Epithelial cell of prostate (primary cell): ENCODE measurements at regions not wholly inside any gene's neighbourhood (a gene's known extent, or its start where the extent isn't known, plus 50 kb on each side); places are given as distances from the start of the nearest gene placed in this dataset.
"Not testable (repeated sequence)": the region's sequence is repeated elsewhere in the genome, so short reads cannot be mapped to it uniquely, and the experiment has no call there.

ENCODE experiments used
- DNase-seq: peaks from one replicate; pipeline ENCODE4 v3.0.0-alpha.2; 2011; ENCODE audit warnings: low read depth, low spot score
- H3K27ac ChIP-seq: fragments of 450-650 bp; 2 replicates; pipeline ENCODE4 v1.5.1; 2017; ENCODE audit warnings: mild to moderate bottlenecking

DNA sequence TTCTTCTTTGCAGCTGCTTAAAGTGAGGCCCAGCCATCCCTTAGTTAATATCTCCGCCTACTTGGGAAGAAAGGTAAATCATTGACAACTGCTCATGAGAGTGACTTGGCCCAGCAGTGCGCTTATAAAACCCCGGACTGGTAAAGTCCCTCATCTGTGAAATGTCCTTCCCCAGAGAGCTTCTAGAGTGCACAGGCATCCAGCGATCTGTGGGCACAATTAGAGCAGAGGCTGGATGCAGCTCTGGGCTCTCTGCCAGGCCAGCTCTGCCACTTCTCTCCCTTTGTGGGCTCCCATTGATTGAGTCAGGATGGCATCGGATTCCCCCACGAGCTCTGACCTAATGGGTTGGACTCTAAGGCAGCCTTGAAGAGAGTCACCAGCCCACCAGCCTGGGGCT is 219.0 kb upstream of the LINGO1 start:
- no peak overlapping the region for H3K27ac ChIP-seq
- DNase-seq: no peak

- DNase-seq: no peak
- no peak overlapping the region for H3K27ac ChIP-seq
These were observed 218.4 kb upstream of the LINGO1 start for GRCh38 chr15:77851086-77851485.

GRCh38 chr15:77846986-77847385 is 214.3 kb upstream of the LINGO1 start:
- no peak overlapping the region for H3K27ac ChIP-seq
- DNase-seq: no peak

- no peak for DNase-seq
- H3K27ac ChIP-seq: no peak overlapping the region
These were observed 213.6 kb upstream of the LINGO1 start for GRCh38 chr15:77846360-77846759.

GRCh38 chr15:77844798-77845446 is 212.2 kb upstream of the LINGO1 start:
- no peak for DNase-seq
- H3K27ac ChIP-seq: no peak overlapping the region

DNA sequence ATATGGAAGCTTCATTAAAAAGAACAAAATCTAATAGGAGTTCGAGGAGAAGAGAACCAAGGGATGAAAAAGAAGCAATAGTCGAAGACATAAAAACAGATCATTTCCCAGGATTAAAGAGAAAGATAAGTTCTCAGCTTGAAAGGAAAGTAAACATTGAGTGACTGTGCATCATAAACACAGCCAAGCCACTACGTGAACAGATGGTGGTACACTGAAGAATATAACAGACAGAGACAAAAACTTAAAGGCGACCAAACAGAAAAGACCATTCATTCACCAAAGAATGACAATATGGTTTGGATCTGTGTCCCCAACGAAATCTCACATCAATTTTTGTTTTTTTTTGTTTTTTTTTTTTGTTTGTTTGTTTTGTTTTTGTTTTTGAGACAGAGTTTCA is 210.8 kb upstream of the LINGO1 start:
- DNase-seq: no peak
- no peak overlapping the region for H3K27ac ChIP-seq

DNA sequence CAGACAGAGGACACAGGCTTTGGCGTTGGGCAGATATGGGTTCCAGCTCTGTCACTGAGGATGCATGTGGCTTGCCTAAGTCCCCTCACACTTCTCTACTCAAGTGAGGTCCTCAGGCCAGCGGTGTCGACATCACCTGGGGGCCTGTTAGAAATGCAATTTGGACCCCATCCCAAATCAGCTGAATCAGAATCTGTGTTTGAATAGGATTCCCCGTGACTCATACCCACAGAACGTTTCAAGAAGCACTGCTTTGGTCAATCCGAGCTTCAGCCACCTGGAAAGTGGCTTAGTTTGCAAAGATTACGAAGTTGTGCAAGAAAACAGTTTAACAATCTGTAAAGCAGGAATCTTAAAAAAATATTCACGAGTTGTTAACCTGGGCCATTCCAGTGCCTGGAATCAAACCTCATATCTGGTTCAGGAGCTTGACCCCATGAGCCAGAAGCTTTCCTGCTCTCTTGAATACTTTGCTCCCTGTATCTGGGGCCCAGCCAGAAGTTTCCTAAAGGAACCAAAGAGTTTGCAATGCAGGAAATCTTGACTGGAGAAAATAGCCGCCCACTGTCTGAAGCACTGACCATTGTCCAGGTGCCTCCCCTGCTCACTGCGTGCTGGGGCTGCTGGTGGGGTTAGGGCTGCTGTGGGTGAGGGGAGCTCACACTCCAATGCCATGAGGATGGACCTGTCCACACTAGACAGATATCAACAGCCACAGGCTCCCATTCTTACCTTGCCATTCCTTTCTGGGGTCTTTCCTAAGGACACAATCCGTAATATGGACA is 208.5 kb upstream of the LINGO1 start:
- DNase-seq: peak; percentile 49
- H3K27ac ChIP-seq: no peak overlapping the region

DNA sequence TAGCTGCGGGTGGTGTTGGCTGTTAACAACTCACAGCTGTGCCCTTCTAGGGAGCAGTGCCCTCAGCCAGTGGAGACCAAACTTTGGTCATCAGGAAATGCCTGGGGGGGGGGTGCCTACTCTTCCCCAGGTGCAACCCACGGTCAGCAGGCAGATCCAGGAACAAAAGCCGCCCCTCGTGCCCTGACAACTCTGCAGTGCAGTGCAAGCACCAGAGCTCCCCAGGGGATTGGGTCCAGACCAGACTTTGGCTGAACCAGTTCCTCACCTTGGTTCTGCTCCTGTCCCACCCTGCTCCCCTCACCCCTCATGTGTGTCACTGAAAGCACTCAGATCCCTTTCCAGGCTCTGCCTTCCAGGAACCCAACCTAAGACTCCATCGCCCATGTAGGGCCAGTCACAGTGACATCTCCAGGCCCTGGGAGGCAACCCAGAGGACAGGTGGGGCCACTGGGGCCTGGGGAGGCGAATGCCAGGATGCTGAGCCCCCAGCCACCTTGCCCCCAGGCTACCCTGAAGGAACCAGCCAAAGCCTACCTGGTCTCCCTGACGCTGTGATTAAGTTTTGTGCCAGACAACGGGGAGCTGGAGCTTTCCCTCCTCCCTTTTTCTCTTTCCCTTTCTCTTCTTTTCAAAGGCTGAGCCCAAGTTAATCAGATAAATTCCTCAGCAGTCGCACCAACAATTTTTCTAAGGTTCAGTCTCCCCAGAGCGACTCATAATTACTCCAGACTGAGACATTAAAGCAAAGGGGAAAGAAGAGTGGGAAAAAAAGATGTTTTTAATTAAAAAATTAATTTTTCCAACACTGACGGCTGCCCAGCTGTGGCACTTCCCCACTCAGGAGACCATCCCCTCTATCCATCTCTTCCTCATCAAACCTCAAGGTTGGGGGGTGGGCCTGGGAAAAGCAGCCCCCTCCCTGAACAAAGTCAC is 207.5 kb upstream of the LINGO1 start:
- H3K27ac ChIP-seq: no peak overlapping the region
- no peak for DNase-seq

DNA sequence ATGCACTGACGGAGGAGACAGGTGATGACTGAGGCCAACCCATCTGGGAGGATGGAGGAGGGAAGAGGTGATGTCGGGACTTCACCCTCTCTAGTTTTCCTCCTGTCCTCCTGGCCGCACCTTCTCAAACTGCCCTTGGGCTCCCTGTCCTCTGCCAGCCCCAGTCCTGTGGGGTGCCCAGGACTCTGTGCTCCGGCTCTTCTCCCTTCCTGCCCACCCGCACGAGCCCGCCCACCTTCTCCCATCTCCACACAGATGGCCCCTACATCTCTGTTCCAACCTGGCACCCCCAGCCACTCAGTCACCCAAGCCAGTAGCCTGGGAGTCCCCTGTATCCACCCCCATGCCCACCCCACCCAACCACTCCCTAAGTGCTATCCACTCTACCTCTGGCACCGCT is 206.7 kb upstream of the LINGO1 start:
- no peak overlapping the region for H3K27ac ChIP-seq
- DNase-seq: no peak

DNA sequence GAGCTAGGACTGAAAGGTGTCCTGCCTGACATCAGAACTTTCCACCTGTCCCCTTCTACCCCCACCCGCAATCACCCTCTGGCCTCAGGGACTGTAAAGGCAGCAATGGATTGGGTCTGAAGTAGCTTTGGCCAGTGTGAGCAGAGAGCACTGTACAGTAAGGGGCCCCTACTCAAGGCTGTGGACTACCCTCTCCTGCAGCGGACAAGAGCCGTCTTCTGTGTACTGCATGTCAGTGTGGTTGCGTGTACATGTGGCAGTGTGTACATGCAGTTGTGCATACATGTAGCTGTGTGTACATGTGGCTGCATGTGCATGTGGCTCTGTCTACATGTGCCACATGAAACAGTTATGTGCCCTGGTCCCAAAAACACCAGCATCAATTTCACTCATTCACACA is 205.9 kb upstream of the LINGO1 start:
- no peak overlapping the region for H3K27ac ChIP-seq
- DNase-seq: no peak

- no peak for DNase-seq
- no peak overlapping the region for H3K27ac ChIP-seq
These were observed 205.3 kb upstream of the LINGO1 start for GRCh38 chr15:77838061-77838460.

DNA sequence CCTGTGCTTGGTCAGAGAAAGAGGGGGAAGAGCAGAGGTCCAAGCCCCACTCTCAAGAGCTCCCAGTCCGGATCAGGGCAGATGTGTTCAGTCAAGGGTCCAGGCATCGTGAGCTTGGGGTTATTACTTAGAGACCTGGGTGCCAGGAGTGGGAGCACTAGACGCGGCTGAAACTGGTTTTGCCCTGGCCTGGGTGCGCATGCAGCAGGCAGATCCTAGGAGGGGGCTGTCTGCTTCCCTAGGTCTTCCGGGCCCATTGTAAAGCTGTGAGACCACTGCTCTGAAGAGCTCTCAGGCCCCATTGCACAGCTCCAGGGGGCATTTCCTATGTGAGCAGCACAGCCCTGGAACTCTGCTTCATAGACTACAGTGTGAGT is 204.9 kb upstream of the LINGO1 start:
- DNase-seq: no peak

GRCh38 chr15:77836906-77837648 is 204.4 kb upstream of the LINGO1 start:
- H3K27ac ChIP-seq: no peak overlapping the region
- no peak for DNase-seq

More for the DNA sequence above, 204.9 kb upstream of the LINGO1 start:
- H3K27ac ChIP-seq: no peak overlapping the region

GRCh38 chr15:77836121-77836692 is 203.5 kb upstream of the LINGO1 start:
- no peak for DNase-seq
- no peak overlapping the region for H3K27ac ChIP-seq

- DNase-seq: no peak
- H3K27ac ChIP-seq: no peak overlapping the region
These were observed 201.7 kb upstream of the LINGO1 start for GRCh38 chr15:77834276-77834990.

DNA sequence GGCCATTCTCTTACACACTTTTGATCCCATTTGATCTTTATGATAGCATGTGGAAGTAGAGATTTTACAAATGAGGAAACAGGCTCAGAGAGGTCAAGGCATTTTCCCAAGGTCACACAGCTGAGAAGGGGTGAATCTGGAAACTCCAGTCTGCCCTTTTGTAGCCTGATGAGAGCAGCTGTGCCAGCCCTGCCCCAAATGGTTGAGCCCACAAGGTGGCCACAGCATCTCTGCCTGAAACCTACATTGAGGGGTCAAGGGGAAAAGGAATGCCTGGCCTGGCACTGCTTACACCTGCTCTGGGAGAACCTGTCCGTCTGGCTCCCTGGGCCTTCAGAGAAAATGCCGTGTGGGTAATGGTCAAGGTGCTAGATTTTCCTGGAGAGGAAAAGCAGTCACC is 200.2 kb upstream of the LINGO1 start:
- no peak overlapping the region for H3K27ac ChIP-seq
- DNase-seq: no peak

DNA sequence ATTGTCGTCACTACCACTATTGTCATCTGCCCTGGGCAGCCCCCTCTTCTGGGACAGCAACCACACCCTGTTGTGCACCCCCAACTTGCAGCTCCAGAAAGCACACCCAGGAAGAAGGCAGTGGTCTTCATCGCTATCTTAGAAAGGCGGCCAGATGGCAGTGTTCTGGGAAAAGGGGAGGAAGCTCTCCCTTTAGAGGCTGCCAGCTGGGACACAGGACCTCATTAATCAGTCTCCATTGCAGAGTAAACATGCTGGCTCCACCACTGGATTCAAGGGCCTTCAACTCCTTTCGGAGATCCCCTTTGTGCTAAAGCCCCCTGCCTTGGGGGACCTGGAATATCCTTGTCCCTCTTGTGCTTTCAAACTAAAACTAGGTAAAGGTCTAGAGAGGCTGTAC is 199.3 kb upstream of the LINGO1 start:
- no peak overlapping the region for H3K27ac ChIP-seq
- no peak for DNase-seq

DNA sequence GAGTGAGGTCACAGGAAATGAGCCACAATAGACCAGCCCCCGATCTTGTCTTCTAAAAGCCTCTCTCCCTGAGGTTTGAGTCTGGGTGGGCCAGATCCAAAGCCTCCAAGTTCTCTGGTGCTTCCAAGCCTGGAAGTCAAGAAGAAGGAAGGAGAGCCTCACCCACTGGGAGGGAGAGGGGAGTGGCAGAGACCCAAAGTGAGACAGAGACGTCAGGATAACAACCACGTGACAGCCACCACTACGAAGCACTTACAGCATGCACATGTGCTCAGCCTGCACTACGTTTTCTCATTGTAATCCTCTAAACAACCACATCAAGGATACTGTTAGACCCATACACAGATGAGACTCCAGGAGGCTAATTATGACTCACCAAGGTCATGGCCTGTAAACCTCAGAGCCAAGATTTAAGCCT is 197.3 kb upstream of the LINGO1 start:
- no peak overlapping the region for H3K27ac ChIP-seq
- DNase-seq: no peak

DNA sequence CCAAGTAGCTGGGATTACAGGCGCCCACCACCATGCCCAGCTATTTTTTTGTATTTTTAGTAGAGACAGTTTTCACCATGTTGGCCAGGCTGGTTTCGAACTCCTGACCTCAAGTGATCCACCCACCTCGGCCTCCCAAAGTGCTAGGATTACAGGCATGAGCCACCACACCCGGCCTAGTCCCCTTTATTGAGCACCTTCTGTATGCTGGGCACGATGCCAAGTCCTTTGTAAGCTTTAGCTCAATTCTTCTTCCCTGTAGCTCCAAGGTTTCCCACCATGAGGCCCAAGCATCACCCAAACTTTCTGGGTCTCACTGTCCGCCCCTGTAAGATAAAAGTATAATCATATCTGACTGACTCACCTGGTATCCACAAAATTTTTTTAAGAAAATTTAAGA is 196.6 kb upstream of the LINGO1 start:
- not testable (repeated sequence) for DNase-seq, H3K27ac ChIP-seq
